Astrocyte (in vitro differentiated cells and primary cell): ENCODE measurements at regions not wholly inside any gene's neighbourhood (a gene's known extent, or its start where the extent isn't known, plus 50 kb on each side); places are given as distances from the start of the nearest gene placed in this dataset.
"Not testable (repeated sequence)": the region's sequence is repeated elsewhere in the genome, so short reads cannot be mapped to it uniquely, and the experiment has no call there.

ENCODE experiments used
- DNase-seq: peaks from one replicate; pipeline ENCODE4 v3.0.0-alpha.2; 2010; ENCODE audit warnings: low read depth
- FAIRE-seq: peaks from 2 replicates; lab custom pipeline; 2011; peaks lifted over from hg19 to GRCh38; lab: Jason Lieb, UNC
- H2AFZ ChIP-seq: 2 replicates; pipeline ENCODE4 v1.6.0; 2012; ENCODE audit warnings: low read depth, low read length, inconsistent platforms
- H3K27ac ChIP-seq: 2 replicates; pipeline ENCODE4 v1.5.1; 2011; ENCODE audit warnings: low read depth, low read length, inconsistent platforms
- H3K27me3 ChIP-seq: 2 replicates; pipeline ENCODE4 v1.6.0; 2011; ENCODE audit warnings: low read length, inconsistent platforms; ENCODE audit not compliant: insufficient read depth
- H3K36me3 ChIP-seq: 2 replicates; pipeline ENCODE4 v1.5.1; 2011; ENCODE audit warnings: low read length, inconsistent platforms; ENCODE audit not compliant: insufficient read depth
- H3K4me1 ChIP-seq: 2 replicates; pipeline ENCODE4 v1.5.1; 2011; ENCODE audit warnings: low read length, inconsistent platforms; ENCODE audit not compliant: insufficient read depth
- H3K4me2 ChIP-seq: 2 replicates; pipeline ENCODE4 v1.6.0; 2012; ENCODE audit warnings: low read length, inconsistent platforms
- H3K4me3 ChIP-seq: 2 replicates; pipeline ENCODE4 v1.5.1; 2011; ENCODE audit warnings: low read depth, mild to moderate bottlenecking, low read length, inconsistent platforms; ENCODE audit not compliant: insufficient read depth
- H3K79me2 ChIP-seq: 2 replicates; pipeline ENCODE4 v1.6.0; 2012; ENCODE audit warnings: mild to moderate bottlenecking, low read length, inconsistent platforms; ENCODE audit not compliant: insufficient read depth
- H3K9ac ChIP-seq: 2 replicates; pipeline ENCODE4 v1.6.0; 2012; ENCODE audit warnings: mild to moderate bottlenecking, low read length, inconsistent platforms
- H3K9me3 ChIP-seq: 2 replicates; pipeline ENCODE4 v1.5.1; 2012; ENCODE audit warnings: low read depth, mild to moderate bottlenecking, low read length, inconsistent platforms; ENCODE audit not compliant: insufficient read depth
- H4K20me1 ChIP-seq: 2 replicates; pipeline ENCODE4 v1.6.0; 2012; ENCODE audit warnings: low read length, inconsistent platforms; ENCODE audit not compliant: insufficient read depth
- H3K27ac Mint-ChIP-seq: one replicate; pipeline ENCODE4 v1.8.0; 2021; ENCODE audit warnings: mild to moderate bottlenecking, mixed read lengths; ENCODE audit not compliant: unreplicated experiment
- H3K27me3 Mint-ChIP-seq: one replicate; pipeline ENCODE4 v1.8.0; 2021; ENCODE audit warnings: low read depth, mixed read lengths; ENCODE audit not compliant: unreplicated experiment
- H3K36me3 Mint-ChIP-seq: one replicate; pipeline ENCODE4 v1.8.0; 2021; ENCODE audit warnings: low read depth, mixed read lengths; ENCODE audit not compliant: unreplicated experiment
- H3K4me1 Mint-ChIP-seq: one replicate; pipeline ENCODE4 v1.8.0; 2021; ENCODE audit warnings: low read depth, mixed read lengths; ENCODE audit not compliant: unreplicated experiment
- H3K4me3 Mint-ChIP-seq: one replicate; pipeline ENCODE4 v1.8.0; 2021; ENCODE audit warnings: mild to moderate bottlenecking, moderate library complexity, mixed read lengths; ENCODE audit not compliant: unreplicated experiment
- H3K9me3 Mint-ChIP-seq: one replicate; pipeline ENCODE4 v1.8.0; 2021; ENCODE audit warnings: mild to moderate bottlenecking, mixed read lengths; ENCODE audit not compliant: unreplicated experiment
- EZH2 ChIP-seq: IDR thresholded peaks from 2 replicates; pipeline ENCODE4 v1.6.1; 2012; ENCODE audit warnings: mild to moderate bottlenecking, low read length, inconsistent platforms; ENCODE audit not compliant: insufficient read depth
- TF ChIP-seq, protein P1 (sequence below): IDR thresholded peaks from 2 replicates; pipeline ENCODE4 v1.5.1; 2011; ENCODE audit warnings: low read depth, mild to moderate bottlenecking, inconsistent platforms, low read length, moderate library complexity; ENCODE audit not compliant: insufficient read depth

GRCh38 chr5:122615146-122615545 is 159.7 kb upstream of the SNX2 start:
- Histone ChIP-seq H3K9ac (no peak overlapping the region), H2AFZ (no peak overlapping the region), H3K79me2 (no peaks in the 10 kb centered on the region), H3K4me3 (no peak overlapping the region), H3K4me2 (no peak overlapping the region), H3K27me3 (no peaks in the 10 kb centered on the region), H3K36me3 (no peaks in the 10 kb centered on the region), H3K27ac (no peak overlapping the region), H4K20me1 (no peaks in the 10 kb centered on the region), H3K9me3 (no peaks in the 10 kb centered on the region), H3K4me1 (peaks cover 4% of the 10 kb centered on the region)
- Mint-ChIP-seq H3K4me3 (no peak overlapping the region), H3K4me1 (peaks cover 4% of the 10 kb centered on the region), H3K36me3 (no peaks in the 10 kb centered on the region), H3K9me3 (no peaks in the 10 kb centered on the region), H3K27ac (no peak overlapping the region), H3K27me3 (no peaks in the 10 kb centered on the region)
- FAIRE-seq = no peak
- no peak for TF ChIP-seq EZH2
- TF ChIP-seq, protein P1, sequence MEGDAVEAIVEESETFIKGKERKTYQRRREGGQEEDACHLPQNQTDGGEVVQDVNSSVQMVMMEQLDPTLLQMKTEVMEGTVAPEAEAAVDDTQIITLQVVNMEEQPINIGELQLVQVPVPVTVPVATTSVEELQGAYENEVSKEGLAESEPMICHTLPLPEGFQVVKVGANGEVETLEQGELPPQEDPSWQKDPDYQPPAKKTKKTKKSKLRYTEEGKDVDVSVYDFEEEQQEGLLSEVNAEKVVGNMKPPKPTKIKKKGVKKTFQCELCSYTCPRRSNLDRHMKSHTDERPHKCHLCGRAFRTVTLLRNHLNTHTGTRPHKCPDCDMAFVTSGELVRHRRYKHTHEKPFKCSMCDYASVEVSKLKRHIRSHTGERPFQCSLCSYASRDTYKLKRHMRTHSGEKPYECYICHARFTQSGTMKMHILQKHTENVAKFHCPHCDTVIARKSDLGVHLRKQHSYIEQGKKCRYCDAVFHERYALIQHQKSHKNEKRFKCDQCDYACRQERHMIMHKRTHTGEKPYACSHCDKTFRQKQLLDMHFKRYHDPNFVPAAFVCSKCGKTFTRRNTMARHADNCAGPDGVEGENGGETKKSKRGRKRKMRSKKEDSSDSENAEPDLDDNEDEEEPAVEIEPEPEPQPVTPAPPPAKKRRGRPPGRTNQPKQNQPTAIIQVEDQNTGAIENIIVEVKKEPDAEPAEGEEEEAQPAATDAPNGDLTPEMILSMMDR = no peak
- DNase-seq = no peak

GRCh38 chr5:122615832-122616231 is 159.0 kb upstream of the SNX2 start:
- H3K4me3 Mint-ChIP-seq = no peak overlapping the region
- Histone ChIP-seq H3K36me3 (no peaks in the 10 kb centered on the region), H3K9ac (no peak overlapping the region), H3K27ac (no peak overlapping the region), H2AFZ (no peak overlapping the region), H3K4me1 (peaks cover 4% of the 10 kb centered on the region), H4K20me1 (no peaks in the 10 kb centered on the region), H3K27me3 (no peaks in the 10 kb centered on the region), H3K4me3 (no peak overlapping the region), H3K4me2 (no peak overlapping the region), H3K9me3 (no peaks in the 10 kb centered on the region), H3K79me2 (no peaks in the 10 kb centered on the region)
- no peaks in the 10 kb centered on the region for H3K9me3 Mint-ChIP-seq
- H3K27ac Mint-ChIP-seq = no peak overlapping the region
- DNase-seq = no peak
- TF ChIP-seq, protein P1 = no peak
- no peak for TF ChIP-seq EZH2
- H3K27me3 Mint-ChIP-seq = no peaks in the 10 kb centered on the region
- FAIRE-seq = no peak
- H3K36me3 Mint-ChIP-seq = no peaks in the 10 kb centered on the region
- peaks cover 4% of the 10 kb centered on the region for H3K4me1 Mint-ChIP-seq

GRCh38 chr5:122618046-122618445 is 156.8 kb upstream of the SNX2 start:
- not testable (repeated sequence) for DNase-seq, H3K4me3 ChIP-seq

GRCh38 chr5:122620768-122621167 is 154.1 kb upstream of the SNX2 start:
- not testable (repeated sequence) for H3K27ac ChIP-seq, FAIRE-seq, H3K4me3 Mint-ChIP-seq, H3K27ac Mint-ChIP-seq, H3K36me3 Mint-ChIP-seq, H3K27me3 Mint-ChIP-seq, H3K9me3 ChIP-seq, H3K4me2 ChIP-seq, H3K79me2 ChIP-seq, H3K4me3 ChIP-seq, H3K4me1 ChIP-seq, H3K9ac ChIP-seq, H2AFZ ChIP-seq, DNase-seq, H3K9me3 Mint-ChIP-seq, H4K20me1 ChIP-seq, H3K36me3 ChIP-seq, H3K4me1 Mint-ChIP-seq, H3K27me3 ChIP-seq

More at GRCh38 chr5:122618046-122618445, 156.8 kb upstream of the SNX2 start:
- not testable (repeated sequence) for H4K20me1 ChIP-seq, H3K4me3 Mint-ChIP-seq, H3K27ac ChIP-seq, H3K36me3 Mint-ChIP-seq, H3K27ac Mint-ChIP-seq, H3K27me3 Mint-ChIP-seq, H3K79me2 ChIP-seq, H3K27me3 ChIP-seq, H3K4me1 Mint-ChIP-seq, FAIRE-seq, H3K4me2 ChIP-seq, H3K36me3 ChIP-seq, H2AFZ ChIP-seq, H3K9me3 ChIP-seq, H3K9me3 Mint-ChIP-seq, H3K4me1 ChIP-seq, H3K9ac ChIP-seq

DNA sequence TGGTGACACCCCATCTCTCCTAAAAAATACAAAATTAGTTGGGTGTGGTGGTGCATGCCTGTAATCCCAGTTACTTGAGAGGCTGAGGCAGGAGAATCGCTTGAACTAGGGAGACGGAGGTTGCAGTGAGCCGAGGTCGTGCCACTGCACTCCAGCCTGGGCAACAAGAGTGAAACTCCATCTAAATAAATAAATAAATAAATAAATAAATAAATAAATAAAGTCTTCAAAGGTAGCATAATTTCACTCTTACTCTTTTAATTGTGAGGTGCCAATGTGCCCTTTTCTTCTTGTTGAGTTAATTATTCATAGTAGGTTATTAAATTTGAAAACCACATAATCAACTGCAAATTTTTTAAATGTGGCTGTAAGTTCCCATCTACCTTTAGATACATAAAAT is 146.2 kb upstream of the SNX2 start:
- not testable (repeated sequence) for DNase-seq, H3K4me1 Mint-ChIP-seq, H3K27ac Mint-ChIP-seq, H3K27ac ChIP-seq, H3K9me3 ChIP-seq, H3K9me3 Mint-ChIP-seq, H3K4me3 Mint-ChIP-seq, FAIRE-seq, H3K4me1 ChIP-seq, H3K79me2 ChIP-seq, H3K27me3 Mint-ChIP-seq, H3K4me2 ChIP-seq, H3K36me3 ChIP-seq, H3K36me3 Mint-ChIP-seq, H3K27me3 ChIP-seq, H2AFZ ChIP-seq, H3K9ac ChIP-seq, H3K4me3 ChIP-seq, H4K20me1 ChIP-seq
